NCI-H2029 (cell line): ENCODE measurements at regions not wholly inside any gene's neighbourhood (a gene's known extent, or its start where the extent isn't known, plus 50 kb on each side); places are given as distances from the start of the nearest gene placed in this dataset.

Experiments used
- DNase-seq: peaks from one replicate; lab custom pipeline; 2025; lab: John Stamatoyannopoulos, UW

- DNase-seq = no peak
These were observed 132.5 kb upstream of the ZNF648 start for GRCh38 chr1:182193908-182194550.

- no peak for DNase-seq
These were observed 131.5 kb upstream of the ZNF648 start for GRCh38 chr1:182192966-182193365.

GRCh38 chr1:182192215-182192614 is 130.7 kb upstream of the ZNF648 start:
- DNase-seq = no peak

- DNase-seq = no peak
These were observed 130.0 kb upstream of the ZNF648 start for GRCh38 chr1:182191381-182192115.

GRCh38 chr1:182189535-182190066 is 128.1 kb upstream of the ZNF648 start:
- DNase-seq = no peak

- no peak for DNase-seq
These were observed 125.2 kb upstream of the ZNF648 start for GRCh38 chr1:182186757-182187146.

GRCh38 chr1:182185842-182186756 is 124.6 kb upstream of the ZNF648 start:
- DNase-seq = no peak

GRCh38 chr1:182185136-182185535 is 123.6 kb upstream of the ZNF648 start:
- no peak for DNase-seq

GRCh38 chr1:182183606-182184005 is 122.1 kb upstream of the ZNF648 start:
- DNase-seq = no peak

- DNase-seq = no peak
These were observed 120.8 kb upstream of the ZNF648 start for GRCh38 chr1:182182311-182182710.

- DNase-seq = no peak
These were observed 119.7 kb upstream of the ZNF648 start for GRCh38 chr1:182181167-182181572.

- DNase-seq = peak; percentile 94
These were observed 113.9 kb upstream of the ZNF648 start for GRCh38 chr1:182175361-182175931.

- DNase-seq = no peak
These were observed 113.0 kb upstream of the ZNF648 start for GRCh38 chr1:182174513-182174855.

GRCh38 chr1:182173808-182174512 is 112.4 kb upstream of the ZNF648 start:
- DNase-seq = no peak

- no peak for DNase-seq
These were observed 111.2 kb upstream of the ZNF648 start for GRCh38 chr1:182172699-182173098.

- DNase-seq = no peak
These were observed 109.5 kb upstream of the ZNF648 start for GRCh38 chr1:182170891-182171461.

- DNase-seq = no peak
These were observed 107.7 kb upstream of the ZNF648 start for GRCh38 chr1:182169203-182169602.

- DNase-seq = no peak
These were observed 105.2 kb upstream of the ZNF648 start for GRCh38 chr1:182166750-182167149.

GRCh38 chr1:182166321-182166720 is 104.8 kb upstream of the ZNF648 start:
- no peak for DNase-seq

GRCh38 chr1:182164273-182164672 is 102.8 kb upstream of the ZNF648 start:
- DNase-seq = no peak

GRCh38 chr1:182163821-182164223 is 102.3 kb upstream of the ZNF648 start:
- DNase-seq = no peak
